Transverse colon (tissue), 4 donors: ENCODE measurements at regions not wholly inside any gene's neighbourhood (a gene's known extent, or its start where the extent isn't known, plus 50 kb on each side); places are given as distances from the start of the nearest gene placed in this dataset.
"Not testable (repeated sequence)": the region's sequence is repeated elsewhere in the genome, so short reads cannot be mapped to it uniquely, and the experiment has no call there.

Experiments used
- DNase-seq: peaks from one replicate; pipeline ENCODE4 v3.0.0-alpha.2; 2019
- H3K27ac ChIP-seq, 4 donors: fragments of 200-600 bp; sonication (generic); 2 replicates each; pipeline ENCODE4 v1.5.1; 2016 to 2018; ENCODE audit warnings: inconsistent platforms in 4 of 4
- H3K27me3 ChIP-seq: fragments of 200-600 bp; sonication (generic); 2 replicates; pipeline ENCODE4 v1.5.1; 2017; ENCODE audit warnings: inconsistent platforms
- H3K36me3 ChIP-seq, 4 donors: fragments of 200-600 bp; sonication (generic); 2 replicates each; pipeline ENCODE4 v1.5.1; 2017 to 2019; ENCODE audit warnings: inconsistent platforms in 4 of 4
- H3K4me1 ChIP-seq, 4 donors: fragments of 200-600 bp; sonication (generic); 2 replicates each; pipeline ENCODE4 v1.5.1; 2017 to 2020; ENCODE audit warnings: inconsistent platforms in 4 of 4
- H3K4me3 ChIP-seq, 4 donors: fragments of 200-600 bp; sonication (generic); 1 replicate in 1 of 4; 2 replicates in 3 of 4; pipeline versions ENCODE4 v1.5.1 to v1.6.1; 2017 to 2019; ENCODE audit warnings: inconsistent platforms in 4 of 4
- H3K9me3 ChIP-seq, 2 donors: fragments of 200-600 bp; sonication (generic); 2 replicates each; pipeline ENCODE4 v1.5.1; 2017 to 2019; ENCODE audit warnings: inconsistent platforms in 2 of 2
- WGBS, 2 donors: methylation state at CpG; one replicate each; pipeline ENCODE4 v1.1.5; 2018; ENCODE audit warnings: low coverage in 1 of 2; 5-methylcytosine and 5-hydroxymethylcytosine counted together
- in situ Hi-C, 4 donors: fragments of 200-750 bp; cut with MboI; loops; one replicate each; pipeline versions ENCODE4 v1.15.0 to v1.15.1; 2017; ENCODE audit warnings: low sequenced_read_pairs in 3 of 4, low pct_ligation_motif_present in 1 of 4, low pct_unique_long_range_greater_than_20kb in 1 of 4
- intact Hi-C: fragments of 100-400 bp; cut with DNase I; formaldehyde crosslinking; loops from one replicate; pipeline ENCODE4 v1.15.1; 2023; ENCODE audit warnings: low total_unique reads

- in situ Hi-C loops, H3K4me1 ChIP-seq, DNase-seq, intact Hi-C loops, H3K36me3 ChIP-seq, H3K27ac ChIP-seq, H3K9me3 ChIP-seq, H3K27me3 ChIP-seq, H3K4me3 ChIP-seq: not testable (repeated sequence)
- 91 to 92% methylated on average over 4 to 7 of the region's 7 CpGs for WGBS, 2 donors
Observed at GRCh38 chr5:34196091-34196490, 153.1 kb upstream of the C1QTNF3 start.

- in situ Hi-C loops, intact Hi-C loops, H3K4me1 ChIP-seq, H3K27me3 ChIP-seq, H3K4me3 ChIP-seq, H3K9me3 ChIP-seq, H3K27ac ChIP-seq, H3K36me3 ChIP-seq, DNase-seq: not testable (repeated sequence)
- WGBS, 2 donors, result 94% methylated on average over 1 of the region's 1 CpG; no CpG with 5 or more reads in 1 of the 2 donors
Observed at GRCh38 chr5:34205347-34205746, 162.3 kb upstream of the C1QTNF3 start.

- in situ Hi-C loops, H3K36me3 ChIP-seq, intact Hi-C loops, DNase-seq, H3K27ac ChIP-seq, H3K9me3 ChIP-seq, H3K4me3 ChIP-seq, H3K27me3 ChIP-seq, H3K4me1 ChIP-seq: not testable (repeated sequence)
- 71 to 82% methylated on average over 1 of the region's 1 CpG for WGBS, 2 donors
Observed at GRCh38 chr5:34217386-34217785, 174.4 kb upstream of the C1QTNF3 start.

- H3K9me3 ChIP-seq, H3K4me1 ChIP-seq, in situ Hi-C loops, H3K27ac ChIP-seq, DNase-seq, H3K27me3 ChIP-seq, H3K36me3 ChIP-seq, intact Hi-C loops, H3K4me3 ChIP-seq: not testable (repeated sequence)
- WGBS, 2 donors, result 63 to 79% methylated on average over 2 to 3 of the region's 3 CpGs
Observed at GRCh38 chr5:34221329-34222073, 178.5 kb upstream of the C1QTNF3 start.

GRCh38 chr5:34223158-34223557 lies 180.1 kb upstream of the C1QTNF3 start:
- in situ Hi-C loops, H3K27ac ChIP-seq, H3K9me3 ChIP-seq, intact Hi-C loops, H3K4me3 ChIP-seq, DNase-seq, H3K4me1 ChIP-seq, H3K36me3 ChIP-seq, H3K27me3 ChIP-seq: not testable (repeated sequence)
- 100% methylated on average over 1 of the region's 3 CpGs; no CpG with 5 or more reads in 1 of the 2 donors for WGBS, 2 donors

GRCh38 chr5:34230402-34230801 lies 187.4 kb upstream of the C1QTNF3 start:
- H3K27ac ChIP-seq, H3K4me1 ChIP-seq, intact Hi-C loops, H3K27me3 ChIP-seq, DNase-seq, H3K36me3 ChIP-seq, H3K9me3 ChIP-seq, H3K4me3 ChIP-seq, in situ Hi-C loops: not testable (repeated sequence)
- 94 to 95% methylated on average over 1 of the region's 1 CpG for WGBS, 2 donors

GRCh38 chr5:34243802-34244201 lies 200.8 kb upstream of the C1QTNF3 start:
- Histone ChIP-seq H3K27ac (peak overlapping the region; percentile 88 to 96 (median 92)), H3K4me3 (peak overlapping the region in 2 of 4 donors; percentile 52 to 70)
- H3K4me1 ChIP-seq, DNase-seq, intact Hi-C loops, H3K9me3 ChIP-seq, H3K36me3 ChIP-seq, in situ Hi-C loops, H3K27me3 ChIP-seq: not testable (repeated sequence)
